Neural progenitor cell (in vitro differentiated cells): ENCODE measurements at regions not wholly inside any gene's neighbourhood (a gene's known extent, or its start where the extent isn't known, plus 50 kb on each side); places are given as distances from the start of the nearest gene placed in this dataset.
"Not testable (repeated sequence)": the region's sequence is repeated elsewhere in the genome, so short reads cannot be mapped to it uniquely, and the experiment has no call there.

Experiments
- EZH2phosphoT487 ChIP-seq: fragments of 200-600 bp; sonication (generic); IDR thresholded peaks from 2 replicates; pipeline ENCODE4 v1.6.1; 2017; ENCODE audit warnings: antibody characterized with exemption
- TF ChIP-seq, protein P1 (sequence below): fragments of 200-600 bp; sonication (generic); IDR thresholded peaks from 2 replicates; pipeline ENCODE4 v1.5.1; 2017; ENCODE audit warnings: antibody characterized with exemption, mild to moderate bottlenecking

DNA sequence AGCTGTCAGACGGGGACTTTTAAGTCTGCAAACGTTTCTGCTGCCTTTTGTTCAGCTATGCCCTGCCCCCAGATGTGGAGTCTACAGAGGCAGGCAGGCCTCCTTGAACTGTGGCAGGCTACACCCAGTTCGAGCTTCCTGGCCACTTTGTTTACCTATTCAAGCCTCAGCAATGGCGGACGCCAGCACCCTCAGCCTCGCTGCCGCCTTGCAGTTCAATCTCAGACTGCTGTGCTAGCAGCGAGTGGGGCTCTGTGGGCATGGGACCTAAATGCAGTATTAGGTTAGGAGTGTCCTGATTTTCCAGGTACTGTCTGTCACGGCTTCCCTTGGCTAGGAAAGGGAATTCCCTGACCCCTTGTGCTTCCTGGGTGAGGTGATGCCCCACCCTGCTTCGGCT lies 86.8 kb upstream of the ALX4 start:
- TF ChIP-seq, protein P1, sequence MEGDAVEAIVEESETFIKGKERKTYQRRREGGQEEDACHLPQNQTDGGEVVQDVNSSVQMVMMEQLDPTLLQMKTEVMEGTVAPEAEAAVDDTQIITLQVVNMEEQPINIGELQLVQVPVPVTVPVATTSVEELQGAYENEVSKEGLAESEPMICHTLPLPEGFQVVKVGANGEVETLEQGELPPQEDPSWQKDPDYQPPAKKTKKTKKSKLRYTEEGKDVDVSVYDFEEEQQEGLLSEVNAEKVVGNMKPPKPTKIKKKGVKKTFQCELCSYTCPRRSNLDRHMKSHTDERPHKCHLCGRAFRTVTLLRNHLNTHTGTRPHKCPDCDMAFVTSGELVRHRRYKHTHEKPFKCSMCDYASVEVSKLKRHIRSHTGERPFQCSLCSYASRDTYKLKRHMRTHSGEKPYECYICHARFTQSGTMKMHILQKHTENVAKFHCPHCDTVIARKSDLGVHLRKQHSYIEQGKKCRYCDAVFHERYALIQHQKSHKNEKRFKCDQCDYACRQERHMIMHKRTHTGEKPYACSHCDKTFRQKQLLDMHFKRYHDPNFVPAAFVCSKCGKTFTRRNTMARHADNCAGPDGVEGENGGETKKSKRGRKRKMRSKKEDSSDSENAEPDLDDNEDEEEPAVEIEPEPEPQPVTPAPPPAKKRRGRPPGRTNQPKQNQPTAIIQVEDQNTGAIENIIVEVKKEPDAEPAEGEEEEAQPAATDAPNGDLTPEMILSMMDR, result not testable (repeated sequence)
- not testable (repeated sequence) for TF ChIP-seq EZH2phosphoT487
